ENCODE measurements at regions not wholly inside any gene's neighbourhood (a gene's known extent, or its start where the extent isn't known, plus 50 kb on each side); places are given as distances from the start of the nearest gene placed in this dataset.

GRCh38 chrX:87167841-87168240, 349.8 kb upstream of the KLHL4 start:
- no peak for TF ChIP-seq CTCF (conservative IDR thresholded peaks at IDR 0.05 in 1 of 2, IDR thresholded peaks at IDR 0.05 in 1 of 2; ENCODE audit: low read depth in 1 of 2, low read length in 2 of 2)
- no peak for TF ChIP-seq EZH2 (IDR thresholded peaks at IDR 0.05; ENCODE audit: low read length, missing control alignments)

Data from fibroblast of lung (primary cell).